ENCODE measurements at regions not wholly inside any gene's neighbourhood (a gene's known extent, or its start where the extent isn't known, plus 50 kb on each side); places are given as distances from the start of the nearest gene placed in this dataset.
"Not testable (repeated sequence)": the region's sequence is repeated elsewhere in the genome, so short reads cannot be mapped to it uniquely, and the experiment has no call there.

DNA sequence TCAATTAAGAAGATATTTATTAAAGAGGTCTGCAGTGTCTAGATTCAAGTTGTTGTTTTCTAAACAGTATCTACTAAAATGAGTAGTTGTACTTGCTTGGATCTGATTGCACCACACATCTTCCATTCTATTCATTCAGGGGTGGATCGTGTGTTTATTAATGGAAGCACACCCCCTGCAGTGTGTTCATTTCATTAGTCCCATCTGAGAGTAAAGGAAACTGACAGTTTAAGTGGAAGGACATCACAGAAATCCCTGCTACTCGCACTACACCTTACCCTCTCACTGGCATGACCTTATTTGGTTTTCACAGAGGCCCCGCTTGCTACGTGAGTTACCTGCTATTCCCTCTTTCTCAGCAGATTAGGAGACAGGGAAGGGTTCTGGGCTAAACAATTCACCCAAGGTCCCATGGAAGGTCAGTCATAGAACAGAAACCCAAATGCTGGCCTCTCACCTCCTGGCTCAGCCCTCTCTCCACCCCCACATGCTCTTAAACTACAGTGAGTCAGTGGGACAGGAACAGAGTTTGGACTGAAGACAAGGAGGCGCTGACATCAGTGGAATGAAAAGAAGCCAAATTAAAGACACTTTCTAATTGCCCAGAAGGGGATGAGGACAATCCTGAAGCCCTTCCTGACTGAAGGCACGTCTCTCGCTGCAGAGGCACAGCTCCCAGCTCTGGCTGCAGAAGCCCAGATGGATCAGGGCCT lies 369.2 kb upstream of the NRP1 start:
- intact Hi-C loops (cut with DNase I): loop anchor here in 1 of 10 donors (10.0 kb wide), 1 partner anchor 369 kb away; the partner anchor contains the start of gene NRP1
- H3K27ac ChIP-seq: peak overlapping the region in 1 of 10 donors; percentile 51
- H3K36me3 ChIP-seq: no peaks in the 10 kb centered on the region
- peaks cover 0 to 33% (median 21%) of the 10 kb centered on the region in 9 donors for H3K4me1 ChIP-seq
- H3K4me3 ChIP-seq: no peak overlapping the region
- WGBS, 2 donors: 71 to 77% methylated on average over 7 of the region's 7 CpGs
- ATAC-seq (peak; percentile 42 to 92 (median 66)), DNase-seq (peak in 1 of 2 donors; percentile 29)
- no peaks in the 10 kb centered on the region for H3K9me3 ChIP-seq
- TF ChIP-seq CTCF (IDR thresholded peaks at IDR 0.05): no peak
- H3K27me3 ChIP-seq: no peaks in the 10 kb centered on the region

- no peak for ATAC-seq
- peaks cover 0 to 12% (median 0%) of the 10 kb centered on the region in 11 donors for H3K9me3 ChIP-seq
- no peak for TF ChIP-seq CTCF (IDR thresholded peaks at IDR 0.05)
- H3K36me3 ChIP-seq: no peaks in the 10 kb centered on the region
- H3K4me1 ChIP-seq: peaks cover 0 to 7% (median 0%) of the 10 kb centered on the region in 9 donors
- intact Hi-C loops (cut with DNase I): no loop called here
- no peak overlapping the region for H3K4me3 ChIP-seq
- no peaks in the 10 kb centered on the region for H3K27me3 ChIP-seq
- DNase-seq: no peak
- H3K27ac ChIP-seq: no peak overlapping the region
Observed at GRCh38 chr10:33698033-33698432, 363.6 kb upstream of the NRP1 start.

DNA sequence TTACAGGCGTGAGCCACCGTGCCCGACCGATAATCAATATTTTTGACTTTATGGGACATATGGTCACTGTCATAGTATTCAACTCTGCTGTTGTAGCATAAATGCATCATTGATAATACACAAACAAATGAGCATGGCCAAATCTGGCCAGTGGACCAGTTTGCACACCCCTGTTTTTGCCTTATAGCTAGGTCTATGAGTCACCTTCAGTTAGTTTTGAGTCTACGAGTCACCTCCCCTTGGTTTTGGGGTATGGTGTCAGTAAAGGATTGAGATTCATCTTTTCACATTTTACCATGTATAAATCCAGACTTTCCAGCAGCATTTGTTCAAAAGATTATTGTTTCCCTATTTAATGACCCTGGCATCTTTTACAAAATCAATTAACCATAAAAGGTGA lies 362.5 kb upstream of the NRP1 start:
- intact Hi-C loops (cut with DNase I): no loop called here
- H3K9me3 ChIP-seq: peaks cover 0 to 17% (median 0%) of the 10 kb centered on the region in 11 donors
- no peak overlapping the region for H3K4me3 ChIP-seq
- ATAC-seq (no peak), DNase-seq (no peak)
- no peaks in the 10 kb centered on the region for H3K36me3 ChIP-seq
- H3K27me3 ChIP-seq: no peaks in the 10 kb centered on the region
- H3K27ac ChIP-seq: no peak overlapping the region
- peaks cover 0 to 4% (median 0%) of the 10 kb centered on the region in 9 donors for H3K4me1 ChIP-seq
- WGBS, 2 donors: 96 to 98% methylated on average over 5 of the region's 5 CpGs
- no peak for TF ChIP-seq CTCF (IDR thresholded peaks at IDR 0.05)

DNA sequence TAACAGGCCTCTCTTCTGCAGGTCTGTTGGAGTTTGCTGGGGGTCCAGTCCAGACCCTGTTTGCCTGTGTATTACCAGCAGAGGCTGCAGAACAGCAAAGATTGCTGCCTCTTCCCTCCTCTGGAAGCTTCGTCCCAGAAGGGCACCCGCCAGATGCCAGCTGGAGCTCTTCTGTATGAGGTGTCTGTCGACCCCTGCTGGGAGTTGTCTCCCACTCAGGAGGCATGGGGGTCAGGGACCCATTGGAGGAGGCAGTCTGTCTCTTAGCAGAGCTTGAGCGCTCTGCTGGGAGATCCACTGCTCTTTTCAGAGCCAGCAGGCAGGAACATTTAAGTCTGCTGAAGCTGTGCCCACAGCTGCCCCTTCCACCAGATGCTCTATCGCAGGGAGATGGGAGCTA lies 361.1 kb upstream of the NRP1 start:
- ATAC-seq (no peak), DNase-seq (no peak)
- Histone ChIP-seq H3K4me1 (peaks cover 0 to 4% (median 0%) of the 10 kb centered on the region in 9 donors), H3K36me3 (no peaks in the 10 kb centered on the region), H3K4me3 (no peak overlapping the region), H3K9me3 (peaks cover 0 to 32% (median 0%) of the 10 kb centered on the region in 11 donors), H3K27me3 (no peaks in the 10 kb centered on the region), H3K27ac (no peak overlapping the region)
- intact Hi-C loops (cut with DNase I): no loop called here
- no peak for TF ChIP-seq CTCF (IDR thresholded peaks at IDR 0.05)
- 88 to 90% methylated on average over 5 of the region's 5 CpGs for WGBS, 2 donors

DNA sequence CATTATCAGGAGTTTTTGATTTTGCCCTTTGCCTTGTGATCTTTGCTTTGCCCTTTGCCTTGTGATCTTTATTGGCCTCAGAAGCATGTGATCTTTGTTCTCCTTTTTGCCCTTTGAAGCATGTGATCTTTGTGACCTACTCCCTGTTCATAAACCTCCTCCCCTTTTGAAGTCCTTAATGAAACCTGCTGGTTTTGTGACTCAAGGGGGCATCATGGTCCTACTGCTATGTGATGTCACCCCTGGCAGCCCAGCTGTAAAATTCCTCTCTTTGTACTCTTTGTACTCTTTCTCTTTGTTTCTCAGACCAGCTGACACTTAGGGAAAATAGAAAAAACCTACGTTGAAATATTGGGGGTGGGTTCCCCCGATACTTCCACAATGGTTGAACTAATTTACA lies 356.1 kb upstream of the NRP1 start:
- H3K4me1 ChIP-seq; H3K27ac ChIP-seq; intact Hi-C loops (cut with DNase I); ATAC-seq; H3K4me3 ChIP-seq; H3K27me3 ChIP-seq; DNase-seq; H3K36me3 ChIP-seq: not testable (repeated sequence)
- 94 to 96% methylated on average over 2 of the region's 2 CpGs for WGBS, 2 donors
- peaks cover 0 to 58% (median 6%) of the 10 kb centered on the region in 11 donors for H3K9me3 ChIP-seq
